Endothelial cell of umbilical vein (primary cell): ENCODE measurements at regions not wholly inside any gene's neighbourhood (a gene's known extent, or its start where the extent isn't known, plus 50 kb on each side); places are given as distances from the start of the nearest gene placed in this dataset.

ENCODE experiments used
- BruUV-seq: library from RNA; stranded (reverse); fragments of 400-500 nt; replicated peaks from 2 replicates; lab custom pipeline; 2021; lab: Mats Ljungman, UMichigan
- CTCF ChIA-PET: fragments of 300-600, 350-600 bp; sonication (Branson Sonifier 250); formaldehyde crosslinking; loops from one replicate; lab custom pipeline; 2021; ENCODE audit warnings: antibody characterized with exemption, inconsistent platforms; lab: Charles Lee
- POLR2A ChIA-PET: fragments of 300-600, 350-600 bp; sonication (Branson Sonifier 250); formaldehyde crosslinking; loops from one replicate; lab custom pipeline; 2021; ENCODE audit warnings: antibody characterized with exemption, inconsistent platforms; lab: Charles Lee
- DNase-seq: peaks from one replicate; pipeline ENCODE4 v3.0.0-alpha.2; 2011; ENCODE audit warnings: low read depth, low spot score
- FAIRE-seq: peaks from 2 replicates; lab custom pipeline; 2011; peaks lifted over from hg19 to GRCh38; lab: Jason Lieb, UNC
- H2AFZ ChIP-seq: 2 replicates; pipeline ENCODE4 v1.6.0; 2012; ENCODE audit warnings: low read depth, low read length, control low read depth, inconsistent platforms
- H3K27ac ChIP-seq: 2 replicates; pipeline ENCODE4 v1.5.1; 2011; ENCODE audit warnings: low read depth, mild to moderate bottlenecking, control low read depth, low read length, moderate library complexity; ENCODE audit not compliant: insufficient read depth
- H3K27me3 ChIP-seq, 2 experiments: 2 replicates each; pipeline versions ENCODE4 v1.6.0 to v1.6.1; 2011; ENCODE audit warnings: low read length in 2 of 2, mixed read lengths in 1 of 2; ENCODE audit not compliant: control insufficient read depth in 2 of 2, insufficient read depth in 2 of 2
- H3K36me3 ChIP-seq, 2 experiments: 2 replicates in 1 of 2; 3 replicates in 1 of 2; pipeline ENCODE4 v1.5.1; 2011; ENCODE audit warnings: low read length in 2 of 2, mild to moderate bottlenecking in 1 of 2, moderate library complexity in 1 of 2; ENCODE audit not compliant: control insufficient read depth in 2 of 2, insufficient read depth in 2 of 2; ENCODE audit errors: extremely low read depth in 1 of 2
- H3K4me1 ChIP-seq: 3 replicates; pipeline ENCODE4 v1.5.1; 2011; ENCODE audit warnings: mild to moderate bottlenecking, low read length; ENCODE audit not compliant: control insufficient read depth, insufficient read depth; ENCODE audit errors: extremely low read depth
- H3K4me2 ChIP-seq: 2 replicates; pipeline ENCODE4 v1.6.1; 2011; ENCODE audit warnings: low read length, control low read depth, mixed read lengths; ENCODE audit not compliant: insufficient read depth
- H3K4me3 ChIP-seq, 3 experiments: fragments of 200-600 bp in 1 of 3; sonication (generic), shearing (Covaris generic) in 1 of 3; replicated peaks in 1 of 3; 2 replicates each; pipeline ENCODE4 v1.5.1; 2011 to 2016; ENCODE audit warnings: control low read depth in 3 of 3, low read length in 3 of 3, mild to moderate bottlenecking in 2 of 3, inconsistent platforms in 1 of 3, low read depth in 1 of 3, moderate library complexity in 1 of 3; ENCODE audit not compliant: insufficient read depth in 1 of 3
- H3K79me2 ChIP-seq: 2 replicates; pipeline ENCODE4 v1.6.0; 2012; ENCODE audit warnings: low read length, inconsistent platforms; ENCODE audit not compliant: control insufficient read depth, insufficient read depth
- H3K9ac ChIP-seq: replicated peaks from 2 replicates; pipeline ENCODE3; 2011; ENCODE audit warnings: low read length, control low read depth; ENCODE audit not compliant: insufficient read depth; ENCODE audit errors: extremely low read depth
- H3K9me1 ChIP-seq: replicated peaks from 3 replicates; pipeline ENCODE4 v1.6.0; 2011; ENCODE audit warnings: mild to moderate bottlenecking, low read length; ENCODE audit not compliant: control insufficient read depth, insufficient read depth; ENCODE audit errors: extremely low read depth
- H3K9me3 ChIP-seq: replicated peaks from 2 replicates; pipeline ENCODE4 v1.5.1; 2012; ENCODE audit warnings: low read length, inconsistent platforms; ENCODE audit not compliant: control insufficient read depth, insufficient read depth
- H4K20me1 ChIP-seq: replicated peaks from 2 replicates; pipeline ENCODE3; 2011; ENCODE audit warnings: mild to moderate bottlenecking, low read length; ENCODE audit not compliant: control insufficient read depth, insufficient read depth; ENCODE audit errors: extremely low read depth
- EZH2 ChIP-seq: IDR thresholded peaks from 2 replicates; pipeline ENCODE4 v1.6.1; 2012; ENCODE audit warnings: borderline replicate concordance, low read depth, mild to moderate bottlenecking, moderate library complexity, low read length, inconsistent platforms; ENCODE audit not compliant: severe bottlenecking
- FOS ChIP-seq: IDR thresholded peaks from 2 replicates; pipeline ENCODE4 v1.6.1; 2011; ENCODE audit warnings: mild to moderate bottlenecking, low read length, moderate library complexity, borderline replicate concordance; ENCODE audit not compliant: insufficient read depth
- GATA2 ChIP-seq: IDR thresholded peaks from 2 replicates; pipeline ENCODE4 v1.7.0; 2011; ENCODE audit warnings: low read depth, mild to moderate bottlenecking, moderate library complexity, mixed read lengths, low read length; ENCODE audit not compliant: insufficient read length, insufficient read depth
- JUN ChIP-seq: IDR thresholded peaks from 2 replicates; pipeline ENCODE4 v1.6.1; 2011; ENCODE audit warnings: borderline replicate concordance, low read depth; ENCODE audit not compliant: insufficient read length, insufficient read depth
- MYC ChIP-seq: IDR thresholded peaks from one replicate; pipeline ENCODE4 v1.6.1; 2011; ENCODE audit warnings: mild to moderate bottlenecking, low read depth, low read length
- POLR2A ChIP-seq: IDR thresholded peaks from 2 replicates; pipeline ENCODE4 v1.6.1; 2012; ENCODE audit warnings: low read depth, mild to moderate bottlenecking, control low read depth, low read length
- POLR2AphosphoS5 ChIP-seq: IDR thresholded peaks from 2 replicates; pipeline ENCODE4 v1.6.1; 2012; ENCODE audit warnings: low read depth, mild to moderate bottlenecking, control low read depth, low read length, moderate library complexity; ENCODE audit not compliant: insufficient read depth
- dilution Hi-C: fragments of 300-500 bp; cut with MboI; formaldehyde crosslinking; loops from one replicate; pipeline ENCODE4 v1.15.0; 2019; ENCODE audit warnings: low sequenced_read_pairs; ENCODE audit not compliant: extremely low pct_ligation_motif_present
- intact Hi-C: fragments of 100-400 bp; cut with micrococcal nuclease; formaldehyde crosslinking; loops from one replicate; pipeline ENCODE4 v1.10.0; 2022
- TF ChIP-seq, protein P1 (sequence below), 2 donors: IDR thresholded peaks; 1 replicate in 1 of 2; 2 replicates in 1 of 2; pipeline ENCODE4 v1.5.1; 2011; ENCODE audit warnings: low read length in 2 of 2, mild to moderate bottlenecking in 2 of 2, moderate library complexity in 2 of 2, control low read depth in 1 of 2, inconsistent platforms in 1 of 2, low read depth in 1 of 2; ENCODE audit not compliant: insufficient read depth in 1 of 2; ENCODE audit errors: extremely low read depth in 1 of 2
- TF ChIP-seq, protein P2 (sequence below): IDR thresholded peaks from 2 replicates; pipeline ENCODE4 v1.6.1; 2011; ENCODE audit not compliant: insufficient read depth, insufficient read length

GRCh38 chr1:218080863-218081262, 204.2 kb upstream of the RRP15 start:
- POLR2A ChIA-PET: no interaction called here
- TF ChIP-seq, protein P1, sequence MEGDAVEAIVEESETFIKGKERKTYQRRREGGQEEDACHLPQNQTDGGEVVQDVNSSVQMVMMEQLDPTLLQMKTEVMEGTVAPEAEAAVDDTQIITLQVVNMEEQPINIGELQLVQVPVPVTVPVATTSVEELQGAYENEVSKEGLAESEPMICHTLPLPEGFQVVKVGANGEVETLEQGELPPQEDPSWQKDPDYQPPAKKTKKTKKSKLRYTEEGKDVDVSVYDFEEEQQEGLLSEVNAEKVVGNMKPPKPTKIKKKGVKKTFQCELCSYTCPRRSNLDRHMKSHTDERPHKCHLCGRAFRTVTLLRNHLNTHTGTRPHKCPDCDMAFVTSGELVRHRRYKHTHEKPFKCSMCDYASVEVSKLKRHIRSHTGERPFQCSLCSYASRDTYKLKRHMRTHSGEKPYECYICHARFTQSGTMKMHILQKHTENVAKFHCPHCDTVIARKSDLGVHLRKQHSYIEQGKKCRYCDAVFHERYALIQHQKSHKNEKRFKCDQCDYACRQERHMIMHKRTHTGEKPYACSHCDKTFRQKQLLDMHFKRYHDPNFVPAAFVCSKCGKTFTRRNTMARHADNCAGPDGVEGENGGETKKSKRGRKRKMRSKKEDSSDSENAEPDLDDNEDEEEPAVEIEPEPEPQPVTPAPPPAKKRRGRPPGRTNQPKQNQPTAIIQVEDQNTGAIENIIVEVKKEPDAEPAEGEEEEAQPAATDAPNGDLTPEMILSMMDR (IDR thresholded peaks at IDR 0.05; ENCODE audit: extremely low read depth in 1 of 2, insufficient read depth in 1 of 2, low read depth in 1 of 2, low read length in 2 of 2): no peak
- TF ChIP-seq JUN: no peak
- TF ChIP-seq MYC: no peak
- TF ChIP-seq POLR2AphosphoS5: no peak
- TF ChIP-seq POLR2A: no peak
- no peak for TF ChIP-seq FOS
- TF ChIP-seq EZH2: no peak
- TF ChIP-seq, protein P2, sequence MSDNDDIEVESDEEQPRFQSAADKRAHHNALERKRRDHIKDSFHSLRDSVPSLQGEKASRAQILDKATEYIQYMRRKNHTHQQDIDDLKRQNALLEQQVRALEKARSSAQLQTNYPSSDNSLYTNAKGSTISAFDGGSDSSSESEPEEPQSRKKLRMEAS: no peak
- no peak for TF ChIP-seq GATA2
- no peak overlapping the region for H3K4me3 ChIP-seq
- no peak overlapping the region for H3K27ac ChIP-seq
- H3K4me1 ChIP-seq: no peaks in the 10 kb centered on the region
- H2AFZ ChIP-seq: no peak overlapping the region
- H3K27me3 ChIP-seq: no peaks in the 10 kb centered on the region
- CTCF ChIA-PET: no interaction called here
- BruUV-seq: no TSS peak
- no peaks in the 10 kb centered on the region for H3K36me3 ChIP-seq
- H3K9ac ChIP-seq: no peak overlapping the region
- H3K9me3 ChIP-seq: peaks cover 2% of the 10 kb centered on the region
- intact Hi-C loops (no loop called here), dilution Hi-C loops (no loop called here)
- no peak overlapping the region for H3K4me2 ChIP-seq
- H4K20me1 ChIP-seq: no peaks in the 10 kb centered on the region
- no peak for DNase-seq
- no peaks in the 10 kb centered on the region for H3K79me2 ChIP-seq
- H3K9me1 ChIP-seq: no peaks in the 10 kb centered on the region
- FAIRE-seq: no peak
